IMR-90 (cell line): ENCODE measurements at regions not wholly inside any gene's neighbourhood (a gene's known extent, or its start where the extent isn't known, plus 50 kb on each side); places are given as distances from the start of the nearest gene placed in this dataset.

ENCODE experiments used
- ATAC-seq: fragments of 200-7000 bp; cut with Tn5 transposase; 2 replicates; pipeline ENCODE4 v1.9.1; 2020; ENCODE audit warnings: low read depth, mild to moderate bottlenecking, moderate library complexity
- BruUV-seq: library from RNA; stranded (reverse); fragments of 400-500 nt; replicated peaks from 2 replicates; lab custom pipeline; 2021; lab: Mats Ljungman, UMichigan
- CTCF ChIA-PET: fragments of 300-600 bp; formaldehyde crosslinking; extraction: SDS; loops from one replicate; lab custom pipeline; 2021; ENCODE audit warnings: antibody characterized with exemption; lab: Yijun Ruan, JAX
- POLR2A ChIA-PET: fragments of 300-600 bp; sonication (Branson Sonifier 250); formaldehyde crosslinking; loops from one replicate; lab custom pipeline; 2022; ENCODE audit warnings: antibody characterized with exemption; ENCODE audit not compliant: unreplicated experiment; lab: Charles Lee
- DNase-seq: peaks from one replicate; pipeline ENCODE4 v3.0.0; 2013
- H2AFZ ChIP-seq: replicated peaks from 2 replicates; pipeline ENCODE3; 2013; ENCODE audit warnings: low read length, mild to moderate bottlenecking; ENCODE audit not compliant: poor library complexity
- H2AK5ac ChIP-seq: 2 replicates; pipeline ENCODE4 v1.6.1; 2013; ENCODE audit warnings: low read depth, low read length, inconsistent platforms
- H2AK9ac ChIP-seq: replicated peaks from 2 replicates; pipeline ENCODE3; 2013; ENCODE audit warnings: mild to moderate bottlenecking, low read depth, low read length, moderate library complexity; ENCODE audit not compliant: poor library complexity
- H2BK120ac ChIP-seq: 2 replicates; pipeline ENCODE4 v1.6.1; 2013; ENCODE audit warnings: low read depth, low read length, inconsistent platforms
- H2BK15ac ChIP-seq: 3 replicates; pipeline ENCODE4 v1.6.1; 2013; ENCODE audit warnings: low read depth, low read length, inconsistent platforms
- H2BK20ac ChIP-seq: 2 replicates; pipeline ENCODE4 v1.6.1; 2013; ENCODE audit warnings: low read depth, mild to moderate bottlenecking, inconsistent platforms, low read length, moderate library complexity
- H2BK5ac ChIP-seq: 2 replicates; pipeline ENCODE4 v1.6.1; 2013; ENCODE audit warnings: mild to moderate bottlenecking, low read depth, low read length, inconsistent platforms; ENCODE audit not compliant: poor library complexity, severe bottlenecking
- H3K14ac ChIP-seq: replicated peaks from 2 replicates; pipeline ENCODE4 v1.6.1; 2013; ENCODE audit warnings: low read depth, low read length, inconsistent platforms
- H3K18ac ChIP-seq: 2 replicates; pipeline ENCODE4 v1.6.1; 2013; ENCODE audit warnings: low read depth, low read length, control low read depth
- H3K23ac ChIP-seq: 2 replicates; pipeline ENCODE4 v1.6.1; 2013; ENCODE audit warnings: low read depth, low read length, inconsistent platforms
- H3K27ac ChIP-seq: 2 replicates; pipeline ENCODE4 v1.5.1; 2013; ENCODE audit warnings: mild to moderate bottlenecking, control low read depth, low read length; ENCODE audit not compliant: insufficient read depth
- H3K27me3 ChIP-seq: 2 replicates; pipeline ENCODE4 v1.6.1; 2013; ENCODE audit warnings: low read length; ENCODE audit not compliant: control insufficient read depth, insufficient read depth
- H3K36me3 ChIP-seq: 2 replicates; pipeline ENCODE4 v1.6.1; 2013; ENCODE audit warnings: low read length, mixed read lengths; ENCODE audit not compliant: control insufficient read depth, insufficient read depth
- H3K4ac ChIP-seq: 2 replicates; pipeline ENCODE4 v1.6.1; 2013; ENCODE audit warnings: low read depth, low read length, inconsistent platforms
- H3K4me1 ChIP-seq: 2 replicates; pipeline ENCODE4 v1.6.1; 2013; ENCODE audit warnings: low read length, mixed read lengths; ENCODE audit not compliant: control insufficient read depth, insufficient read depth
- H3K4me2 ChIP-seq: 2 replicates; pipeline ENCODE4 v1.6.1; 2013; ENCODE audit warnings: low read depth, mild to moderate bottlenecking, control low read depth, low read length, moderate library complexity
- H3K4me3 ChIP-seq: 2 replicates; pipeline ENCODE4 v1.5.1; 2013; ENCODE audit warnings: low read depth, mild to moderate bottlenecking, control low read depth, low read length, moderate library complexity; ENCODE audit not compliant: insufficient read depth
- H3K56ac ChIP-seq: 2 replicates; pipeline ENCODE4 v1.6.1; 2013; ENCODE audit warnings: low read length, inconsistent platforms; ENCODE audit not compliant: insufficient read depth; ENCODE audit errors: extremely low read depth
- H3K79me1 ChIP-seq, 2 experiments: 2 replicates each; pipeline ENCODE4 v1.6.1; 2013; ENCODE audit warnings: low read length in 2 of 2, inconsistent platforms in 1 of 2, low read depth in 1 of 2
- H3K9ac ChIP-seq: 2 replicates; pipeline ENCODE4 v1.6.1; 2013; ENCODE audit warnings: low read depth, low read length, control low read depth
- H3K9me1 ChIP-seq: 2 replicates; pipeline ENCODE4 v1.6.1; 2013; ENCODE audit warnings: low read length, inconsistent platforms; ENCODE audit not compliant: insufficient read depth
- H3K9me3 ChIP-seq: 2 replicates; pipeline ENCODE4 v1.6.1; 2013; ENCODE audit warnings: low read length; ENCODE audit not compliant: control insufficient read depth, insufficient read depth
- H4K20me1 ChIP-seq: 2 replicates; pipeline ENCODE4 v1.6.1; 2013; ENCODE audit warnings: low read length, inconsistent platforms; ENCODE audit not compliant: insufficient read depth
- H4K5ac ChIP-seq: 2 replicates; pipeline ENCODE4 v1.6.1; 2013; ENCODE audit warnings: mild to moderate bottlenecking, low read depth, low read length, control low read depth
- H4K8ac ChIP-seq, 2 experiments: 2 replicates each; pipeline ENCODE4 v1.6.1; 2013; ENCODE audit warnings: low read depth in 2 of 2, low read length in 2 of 2, control low read depth in 1 of 2, inconsistent platforms in 1 of 2
- H4K91ac ChIP-seq: 2 replicates; pipeline ENCODE4 v1.6.1; 2013; ENCODE audit warnings: low read depth, low read length, inconsistent platforms; ENCODE audit not compliant: insufficient read depth
- BHLHE40 ChIP-seq: fragments of 150-350 bp; IDR thresholded peaks from 2 replicates; pipeline ENCODE4 v1.6.1; 2016; ENCODE audit warnings: mild to moderate bottlenecking, low read depth, low read length
- CEBPB ChIP-seq: IDR thresholded peaks from 2 replicates; pipeline ENCODE4 v1.6.1; 2012; ENCODE audit warnings: low read depth, low read length, improper control_type of control experiment
- CHD1 ChIP-seq: IDR thresholded peaks from 2 replicates; pipeline ENCODE4 v1.6.1; 2012; ENCODE audit warnings: low read depth, low read length, improper control_type of control experiment
- CTCF ChIP-seq: conservative IDR thresholded peaks from 2 replicates; pipeline ENCODE4 v1.5.1; 2012; ENCODE audit warnings: mild to moderate bottlenecking, low read depth, low read length, improper control_type of control experiment
- ELK1 ChIP-seq: fragments of 150-350 bp; IDR thresholded peaks from 2 replicates; pipeline ENCODE4 v1.6.1; 2016; ENCODE audit warnings: low read depth, mild to moderate bottlenecking, low read length, moderate library complexity, borderline replicate concordance
- FOS ChIP-seq: fragments of 150-350 bp; IDR thresholded peaks from 2 replicates; pipeline ENCODE4 v1.6.1; 2016; ENCODE audit warnings: low read depth, low read length
- MAFK ChIP-seq: IDR thresholded peaks from 2 replicates; pipeline ENCODE4 v1.6.1; 2012; ENCODE audit warnings: low read depth, low read length, improper control_type of control experiment
- MAZ ChIP-seq: IDR thresholded peaks from 2 replicates; pipeline ENCODE4 v1.6.1; 2012; ENCODE audit warnings: low read depth, mild to moderate bottlenecking, low read length, improper control_type of control experiment, moderate library complexity, borderline replicate concordance
- MXI1 ChIP-seq: IDR thresholded peaks from 2 replicates; pipeline ENCODE4 v1.6.1; 2012; ENCODE audit warnings: low read depth, mild to moderate bottlenecking, low read length, moderate library complexity, borderline replicate concordance
- NFE2L2 ChIP-seq: fragments of 150-350 bp; IDR thresholded peaks from 2 replicates; pipeline ENCODE4 v1.6.1; 2016; ENCODE audit warnings: low read depth, mild to moderate bottlenecking, low read length
- POLR2A ChIP-seq: IDR thresholded peaks from 2 replicates; pipeline ENCODE4 v1.6.1; 2012; ENCODE audit warnings: mild to moderate bottlenecking, low read depth, low read length
- RAD21 ChIP-seq: IDR thresholded peaks from 2 replicates; pipeline ENCODE4 v1.6.1; 2012; ENCODE audit warnings: low read length, improper control_type of control experiment
- RFX5 ChIP-seq: IDR thresholded peaks from 2 replicates; pipeline ENCODE4 v1.8.0; 2012; ENCODE audit warnings: low read depth, mild to moderate bottlenecking, low read length, moderate library complexity
- SMC3 ChIP-seq: fragments of 150-350 bp; IDR thresholded peaks from 2 replicates; pipeline ENCODE4 v1.6.1; 2016; ENCODE audit warnings: low read depth, mild to moderate bottlenecking, antibody characterized with exemption, low read length, moderate library complexity
- WGBS, 2 experiments: methylation state at CpG; one replicate each; pipeline versions ENCODE4 v1.1.5 to v1.1.7; 2013; ENCODE audit warnings: missing lambda C conversion rate in 2 of 2; ENCODE audit not compliant: insufficient read length in 1 of 2; ENCODE audit errors: extremely low coverage in 2 of 2; 5-methylcytosine and 5-hydroxymethylcytosine counted together
- dilution Hi-C: fragments of 300-500 bp; cut with HindIII; formaldehyde crosslinking; loops from one replicate; pipeline ENCODE4 v1.14.3; 2018; ENCODE audit warnings: low sequenced_read_pairs; ENCODE audit not compliant: unreplicated experiment
- in situ Hi-C: fragments of 300-500 bp; cut with MboI; formaldehyde crosslinking; loops from 3 replicates; pipeline ENCODE4 v1.14.3; 2019; ENCODE audit warnings: low sequenced_read_pairs, inconsistent platforms, mixed read lengths
- intact Hi-C: fragments of 100-400 bp; cut with micrococcal nuclease; formaldehyde crosslinking; loops from 2 replicates; pipeline ENCODE4 v1.10.0; 2022
- TF ChIP-seq, protein P1 (sequence below): fragments of 150-350 bp; IDR thresholded peaks from 2 replicates; pipeline ENCODE4 v1.6.1; 2017; ENCODE audit warnings: mild to moderate bottlenecking, antibody characterized with exemption, low read length, low read depth

GRCh38 chr11:41897991-41898390 is 438.5 kb upstream of the LRRC4C start:
- no peaks in the 10 kb centered on the region for H3K9me1 ChIP-seq
- no peaks in the 10 kb centered on the region for H3K4me1 ChIP-seq
- no peak overlapping the region for H2AK9ac ChIP-seq
- intact Hi-C loops (no loop called here), in situ Hi-C loops (no loop called here), dilution Hi-C loops (no loop called here)
- H2AK5ac ChIP-seq: no peak overlapping the region
- no peak overlapping the region for H3K4me3 ChIP-seq
- H3K14ac ChIP-seq: no peak overlapping the region
- no peak overlapping the region for H3K27ac ChIP-seq
- no peaks in the 10 kb centered on the region for H3K27me3 ChIP-seq
- no peak overlapping the region for H2AFZ ChIP-seq
- ATAC-seq (no peak), DNase-seq (no peak)
- H3K4ac ChIP-seq: no peak overlapping the region
- ChIA-PET POLR2A (no interaction called here), CTCF (no interaction called here)
- H4K8ac ChIP-seq: no peak overlapping the region
- BruUV-seq: no TSS peak
- no peaks in the 10 kb centered on the region for H4K20me1 ChIP-seq
- TF ChIP-seq RAD21 (no peak), MXI1 (no peak), SMC3 (no peak), BHLHE40 (no peak), MAZ (no peak), NFE2L2 (no peak), MAFK (no peak), POLR2A (no peak), CTCF (no peak), FOS (no peak), ELK1 (no peak), RFX5 (no peak), CEBPB (no peak), CHD1 (no peak)
- TF ChIP-seq, protein P1, sequence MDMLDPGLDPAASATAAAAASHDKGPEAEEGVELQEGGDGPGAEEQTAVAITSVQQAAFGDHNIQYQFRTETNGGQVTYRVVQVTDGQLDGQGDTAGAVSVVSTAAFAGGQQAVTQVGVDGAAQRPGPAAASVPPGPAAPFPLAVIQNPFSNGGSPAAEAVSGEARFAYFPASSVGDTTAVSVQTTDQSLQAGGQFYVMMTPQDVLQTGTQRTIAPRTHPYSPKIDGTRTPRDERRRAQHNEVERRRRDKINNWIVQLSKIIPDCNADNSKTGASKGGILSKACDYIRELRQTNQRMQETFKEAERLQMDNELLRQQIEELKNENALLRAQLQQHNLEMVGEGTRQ: no peak
- no peak overlapping the region for H4K91ac ChIP-seq
- no peaks in the 10 kb centered on the region for H3K36me3 ChIP-seq
- no peak overlapping the region for H3K23ac ChIP-seq
- no peak overlapping the region for H3K4me2 ChIP-seq
- H2BK20ac ChIP-seq: no peak overlapping the region
- H3K9me3 ChIP-seq: peaks cover 6% of the 10 kb centered on the region
- no peak overlapping the region for H2BK15ac ChIP-seq
- no peak overlapping the region for H3K56ac ChIP-seq
- no peak overlapping the region for H3K18ac ChIP-seq
- H4K5ac ChIP-seq: no peak overlapping the region
- H2BK120ac ChIP-seq: no peak overlapping the region
- no CpG with 5 or more reads among the region's 2 CpGs for WGBS, 2 experiments
- no peak overlapping the region for H3K9ac ChIP-seq
- no peak overlapping the region for H2BK5ac ChIP-seq
- no peaks in the 10 kb centered on the region for H3K79me1 ChIP-seq
